ENCODE measurements at regions not wholly inside any gene's neighbourhood (a gene's known extent, or its start where the extent isn't known, plus 50 kb on each side); places are given as distances from the start of the nearest gene placed in this dataset.

- H3K27me3 Mint-ChIP-seq (ENCODE audit: low read depth): no peaks in the 10 kb centered on the region
- H3K27ac Mint-ChIP-seq: peak overlapping the region; percentile 48 to 80 (median 66)
- peaks cover 4% of the 10 kb centered on the region for H3K36me3 Mint-ChIP-seq (ENCODE audit: low read depth)
- H3K4me1 Mint-ChIP-seq: peaks cover 39% of the 10 kb centered on the region
- TF ChIP-seq CTCF (IDR thresholded peaks at IDR 0.05; ENCODE audit: unreplicated experiment in 3 of 3): no peak
- H3K9me3 Mint-ChIP-seq: peaks cover 15% of the 10 kb centered on the region
- H3K4me3 Mint-ChIP-seq: no peak overlapping the region
Measured at GRCh38 chr5:67731886-67732285, 483.7 kb upstream of the PIK3R1 start.

- peak overlapping the region in 1 of 3 experiments; percentile 4 for H3K27ac Mint-ChIP-seq
- no peaks in the 10 kb centered on the region for H3K27me3 Mint-ChIP-seq (ENCODE audit: low read depth)
- no peak for TF ChIP-seq CTCF (IDR thresholded peaks at IDR 0.05; ENCODE audit: unreplicated experiment in 3 of 3)
- H3K4me1 Mint-ChIP-seq: peaks cover 39% of the 10 kb centered on the region
- H3K4me3 Mint-ChIP-seq: no peak overlapping the region
- H3K36me3 Mint-ChIP-seq (ENCODE audit: low read depth): peaks cover 4% of the 10 kb centered on the region
- peaks cover 12% of the 10 kb centered on the region for H3K9me3 Mint-ChIP-seq
Measured at GRCh38 chr5:67730917-67731474, 484.6 kb upstream of the PIK3R1 start.

- no peaks in the 10 kb centered on the region for H3K36me3 Mint-ChIP-seq (ENCODE audit: low read depth)
- peaks cover 10% of the 10 kb centered on the region for H3K9me3 Mint-ChIP-seq
- H3K4me1 Mint-ChIP-seq: peaks cover 33% of the 10 kb centered on the region
- H3K4me3 Mint-ChIP-seq: no peak overlapping the region
- no peaks in the 10 kb centered on the region for H3K27me3 Mint-ChIP-seq (ENCODE audit: low read depth)
- H3K27ac Mint-ChIP-seq: peak overlapping the region in 1 of 3 experiments; percentile 30
- no peak for TF ChIP-seq CTCF (IDR thresholded peaks at IDR 0.05; ENCODE audit: unreplicated experiment in 3 of 3)
Measured at GRCh38 chr5:67728326-67728890, 487.1 kb upstream of the PIK3R1 start.

- Mint-ChIP-seq H3K4me3 (no peak overlapping the region), H3K27me3 (ENCODE audit: low read depth) (no peaks in the 10 kb centered on the region), H3K4me1 (peaks cover 8% of the 10 kb centered on the region), H3K36me3 (ENCODE audit: low read depth) (no peaks in the 10 kb centered on the region), H3K9me3 (peaks cover 17% of the 10 kb centered on the region), H3K27ac (peak overlapping the region in 1 of 3 experiments; percentile 3)
- no peak for TF ChIP-seq CTCF (IDR thresholded peaks at IDR 0.05; ENCODE audit: unreplicated experiment in 3 of 3)
Measured at GRCh38 chr5:67725604-67726003, 490.0 kb upstream of the PIK3R1 start.

- no peak overlapping the region for H3K4me3 Mint-ChIP-seq
- H3K4me1 Mint-ChIP-seq: peaks cover 8% of the 10 kb centered on the region
- peak overlapping the region in 2 of 3 experiments; percentile 25 to 34 for H3K27ac Mint-ChIP-seq
- no peaks in the 10 kb centered on the region for H3K36me3 Mint-ChIP-seq (ENCODE audit: low read depth)
- TF ChIP-seq CTCF (IDR thresholded peaks at IDR 0.05; ENCODE audit: unreplicated experiment in 3 of 3): no peak
- no peaks in the 10 kb centered on the region for H3K27me3 Mint-ChIP-seq (ENCODE audit: low read depth)
- H3K9me3 Mint-ChIP-seq: peaks cover 17% of the 10 kb centered on the region
Measured at GRCh38 chr5:67724412-67725135, 491.0 kb upstream of the PIK3R1 start.

Measured in nephron (organoid).